B cell (primary cell): ENCODE measurements at regions not wholly inside any gene's neighbourhood (a gene's known extent, or its start where the extent isn't known, plus 50 kb on each side); places are given as distances from the start of the nearest gene placed in this dataset.

ENCODE experiments used
- ATAC-seq: fragments of 200-7000 bp; cut with Tn5 transposase; one replicate; pipeline ENCODE4 v1.10.0; 2021; ENCODE audit warnings: low read depth, mild to moderate bottlenecking, moderate number of reproducible peaks, moderate library complexity
- CTCF ChIA-PET: fragments of 350-600 bp; sonication (Branson Sonifier 250); formaldehyde crosslinking; loops from one replicate; lab custom pipeline; 2021; ENCODE audit warnings: antibody characterized with exemption, inconsistent platforms; lab: Charles Lee
- POLR2A ChIA-PET: fragments of 350-600 bp; sonication (Branson Sonifier 250); formaldehyde crosslinking; loops from one replicate; lab custom pipeline; 2021; ENCODE audit warnings: antibody characterized with exemption; lab: Charles Lee
- DNase-seq: peaks from one replicate; pipeline ENCODE4 v3.0.0; 2013
- H2AFZ ChIP-seq: 2 replicates; pipeline ENCODE4 v1.6.1; 2012; ENCODE audit warnings: mild to moderate bottlenecking, low read depth, low read length; ENCODE audit not compliant: insufficient read depth, poor library complexity, severe bottlenecking
- H3K27ac ChIP-seq, 2 donors: 1 replicate in 1 of 2; 2 replicates in 1 of 2; pipeline ENCODE4 v1.5.1; 2012 to 2013; ENCODE audit warnings: low read length in 2 of 2, mild to moderate bottlenecking in 2 of 2, moderate library complexity in 1 of 2
- H3K27me3 ChIP-seq, 4 experiments: fragments of 200-600 bp in 1 of 4; sonication (generic) in 1 of 4; replicated peaks in 1 of 4; 1 replicate in 2 of 4; 2 replicates in 2 of 4; pipeline versions ENCODE4 v1.6.1 to v1.7.0; 2013 to 2016; ENCODE audit warnings: low read length in 3 of 4, mild to moderate bottlenecking in 2 of 4, mixed read lengths in 1 of 4, moderate library complexity in 1 of 4; ENCODE audit not compliant: insufficient read depth in 4 of 4, control insufficient read depth in 3 of 4; ENCODE audit errors: control extremely low read depth in 1 of 4
- H3K36me3 ChIP-seq, 2 experiments: replicated peaks in 1 of 2; 1 replicate in 1 of 2; 2 replicates in 1 of 2; pipeline versions ENCODE4 v1.6.1 to v1.7.1; 2013; ENCODE audit warnings: low read length in 1 of 2; ENCODE audit not compliant: insufficient read depth in 2 of 2, control insufficient read depth in 1 of 2; ENCODE audit errors: control extremely low read depth in 1 of 2, extremely low read depth in 1 of 2
- H3K4me1 ChIP-seq, 2 donors: fragments of 200-600 bp in 1 of 2; sonication (generic) in 1 of 2; 1 replicate in 1 of 2; 2 replicates in 1 of 2; pipeline versions ENCODE4 v1.5.1 to v1.6.1; 2013 to 2017; ENCODE audit warnings: low read length in 2 of 2; ENCODE audit not compliant: control insufficient read depth in 2 of 2, insufficient read depth in 2 of 2
- H3K4me2 ChIP-seq: replicated peaks from 2 replicates; pipeline ENCODE3; 2012; ENCODE audit warnings: mild to moderate bottlenecking, low read depth, low read length; ENCODE audit not compliant: poor library complexity, severe bottlenecking
- H3K4me3 ChIP-seq, 5 experiments: fragments of 200-600 bp in 1 of 5; sonication (generic) in 1 of 5; 1 replicate in 3 of 5; 2 replicates in 2 of 5; pipeline versions ENCODE4 v1.5.1 to v1.7.0; 2011 to 2016; ENCODE audit warnings: low read length in 4 of 5, mild to moderate bottlenecking in 4 of 5, low read depth in 2 of 5, control low read depth in 1 of 5, moderate library complexity in 1 of 5; ENCODE audit not compliant: insufficient read depth in 1 of 5; ENCODE audit errors: control extremely low read depth in 1 of 5, extremely low read depth in 1 of 5
- H3K79me2 ChIP-seq: fragments of 200-600 bp; sonication (generic); one replicate; pipeline ENCODE4 v1.6.0; 2016; ENCODE audit warnings: low read length; ENCODE audit not compliant: control insufficient read depth, insufficient read depth
- H3K9ac ChIP-seq: fragments of 200-600 bp; sonication (generic); 2 replicates; pipeline ENCODE4 v1.6.1; 2017; ENCODE audit warnings: mild to moderate bottlenecking, low read length, moderate library complexity
- H3K9me3 ChIP-seq, 3 donors: one replicate each; pipeline versions ENCODE4 v1.6.1 to v1.7.1; 2013; ENCODE audit warnings: low read length in 2 of 3; ENCODE audit not compliant: control insufficient read depth in 2 of 3, insufficient read depth in 1 of 3; ENCODE audit errors: control extremely low read depth in 1 of 3
- H4K20me1 ChIP-seq: 2 replicates; pipeline ENCODE4 v1.6.0; 2012; ENCODE audit warnings: mild to moderate bottlenecking, low read length; ENCODE audit not compliant: insufficient read depth, control insufficient read depth, poor library complexity, severe bottlenecking
- H3K27ac Mint-ChIP-seq: one replicate; pipeline ENCODE4 v1.8.0; 2021; ENCODE audit warnings: mixed read lengths
- H3K27me3 Mint-ChIP-seq: one replicate; pipeline ENCODE4 v1.8.0; 2021; ENCODE audit warnings: mixed read lengths
- H3K4me1 Mint-ChIP-seq: one replicate; pipeline ENCODE4 v1.8.0; 2021; ENCODE audit warnings: mixed read lengths
- H3K4me3 Mint-ChIP-seq: one replicate; pipeline ENCODE4 v1.8.0; 2021; ENCODE audit warnings: mixed read lengths
- H3K9me3 Mint-ChIP-seq: one replicate; pipeline ENCODE4 v1.8.0; 2022; ENCODE audit warnings: mixed read lengths; ENCODE audit not compliant: insufficient read depth
- EZH2 ChIP-seq: IDR thresholded peaks from 2 replicates; pipeline ENCODE4 v1.6.1; 2012; ENCODE audit warnings: borderline replicate concordance, low read depth, mild to moderate bottlenecking, moderate library complexity, low read length; ENCODE audit not compliant: insufficient read depth, poor library complexity, severe bottlenecking
- WGBS: methylation state at CpG from one replicate; pipeline ENCODE4 v1.1.5; 2013; ENCODE audit warnings: missing lambda C conversion rate; ENCODE audit not compliant: insufficient coverage; 5-methylcytosine and 5-hydroxymethylcytosine counted together
- intact Hi-C: fragments of 100-400 bp; cut with micrococcal nuclease; formaldehyde crosslinking; loops from one replicate; pipeline ENCODE4 v1.10.0; 2022
- TF ChIP-seq, protein P1 (sequence below): fragments of 200-600 bp; IDR thresholded peaks from one replicate; pipeline ENCODE4 v1.8.0; 2022; ENCODE audit warnings: antibody characterized with exemption, mild to moderate bottlenecking

DNA sequence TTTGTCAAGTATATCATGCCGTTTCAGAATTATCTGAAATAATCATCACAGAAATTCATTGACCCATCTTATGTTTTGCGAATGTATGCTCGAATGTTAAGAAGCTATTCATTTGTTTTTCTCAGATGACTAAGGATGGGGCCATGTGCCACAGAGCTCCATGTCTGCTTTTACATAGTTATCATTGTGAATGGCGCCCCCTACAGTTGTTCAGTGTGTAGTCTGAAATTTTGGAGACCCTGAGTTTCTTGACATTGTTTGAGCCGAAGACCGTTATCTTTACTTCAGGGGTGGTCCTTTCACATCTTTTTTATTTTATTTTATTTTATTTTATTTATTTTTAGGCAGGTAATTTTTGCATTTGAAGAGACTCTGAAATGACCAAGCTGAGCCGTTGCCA lies 972.0 kb upstream of the RBFOX1 start:
- Mint-ChIP-seq H3K9me3 (peaks cover 8% of the 10 kb centered on the region), H3K27ac (no peak overlapping the region), H3K27me3 (no peaks in the 10 kb centered on the region), H3K4me3 (no peak overlapping the region), H3K4me1 (no peaks in the 10 kb centered on the region)
- Histone ChIP-seq H3K27ac (no peak overlapping the region), H3K27me3 (no peaks in the 10 kb centered on the region), H3K4me1 (no peaks in the 10 kb centered on the region), H3K79me2 (no peaks in the 10 kb centered on the region), H3K4me3 (no peak overlapping the region), H3K4me2 (no peak overlapping the region), H3K9me3 (peaks cover 0 to 8% (median 0%) of the 10 kb centered on the region in 3 donors), H2AFZ (no peak overlapping the region), H3K9ac (no peak overlapping the region), H3K36me3 (no peaks in the 10 kb centered on the region), H4K20me1 (no peaks in the 10 kb centered on the region)
- ChIA-PET CTCF (no interaction called here), POLR2A (no interaction called here)
- DNase-seq (no peak), ATAC-seq (no peak)
- WGBS: no CpG with 5 or more reads among the region's 7 CpGs
- intact Hi-C loops: no loop called here
- TF ChIP-seq EZH2: no peak
- TF ChIP-seq, protein P1, sequence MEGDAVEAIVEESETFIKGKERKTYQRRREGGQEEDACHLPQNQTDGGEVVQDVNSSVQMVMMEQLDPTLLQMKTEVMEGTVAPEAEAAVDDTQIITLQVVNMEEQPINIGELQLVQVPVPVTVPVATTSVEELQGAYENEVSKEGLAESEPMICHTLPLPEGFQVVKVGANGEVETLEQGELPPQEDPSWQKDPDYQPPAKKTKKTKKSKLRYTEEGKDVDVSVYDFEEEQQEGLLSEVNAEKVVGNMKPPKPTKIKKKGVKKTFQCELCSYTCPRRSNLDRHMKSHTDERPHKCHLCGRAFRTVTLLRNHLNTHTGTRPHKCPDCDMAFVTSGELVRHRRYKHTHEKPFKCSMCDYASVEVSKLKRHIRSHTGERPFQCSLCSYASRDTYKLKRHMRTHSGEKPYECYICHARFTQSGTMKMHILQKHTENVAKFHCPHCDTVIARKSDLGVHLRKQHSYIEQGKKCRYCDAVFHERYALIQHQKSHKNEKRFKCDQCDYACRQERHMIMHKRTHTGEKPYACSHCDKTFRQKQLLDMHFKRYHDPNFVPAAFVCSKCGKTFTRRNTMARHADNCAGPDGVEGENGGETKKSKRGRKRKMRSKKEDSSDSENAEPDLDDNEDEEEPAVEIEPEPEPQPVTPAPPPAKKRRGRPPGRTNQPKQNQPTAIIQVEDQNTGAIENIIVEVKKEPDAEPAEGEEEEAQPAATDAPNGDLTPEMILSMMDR: no peak

DNA sequence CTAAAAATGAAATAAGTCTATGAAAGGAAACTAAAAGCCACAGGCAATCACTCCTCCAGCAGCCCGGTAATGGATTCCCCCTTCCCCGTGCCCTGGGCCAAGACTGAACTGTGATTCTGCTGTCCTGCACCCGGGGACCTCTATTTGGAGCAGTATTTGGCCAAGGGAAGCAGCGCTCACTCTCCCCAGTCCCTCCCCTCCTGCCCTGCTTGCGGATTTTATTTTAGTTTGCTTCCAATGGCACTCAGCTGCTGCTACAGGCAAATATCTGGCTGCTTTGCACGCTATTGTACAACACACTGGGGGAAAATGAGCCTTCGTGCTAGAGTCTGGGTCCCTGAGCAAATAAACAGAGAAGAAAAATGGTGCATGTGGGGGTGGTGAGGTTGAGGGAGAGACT lies 975.7 kb upstream of the RBFOX1 start:
- CTCF ChIA-PET: no interaction called here

More for the DNA sequence above, 975.7 kb upstream of the RBFOX1 start:
- 50% methylated on average over 7 of the region's 7 CpGs for WGBS
- no peak overlapping the region for H3K4me3 ChIP-seq
- H3K79me2 ChIP-seq: no peaks in the 10 kb centered on the region
- Mint-ChIP-seq H3K27ac (no peak overlapping the region), H3K27me3 (no peaks in the 10 kb centered on the region), H3K4me3 (no peak overlapping the region), H3K4me1 (no peaks in the 10 kb centered on the region), H3K9me3 (peaks cover 8% of the 10 kb centered on the region)
- H3K27ac ChIP-seq: no peak overlapping the region
- POLR2A ChIA-PET: no interaction called here
- H3K4me2 ChIP-seq: no peak overlapping the region
- no peaks in the 10 kb centered on the region for H3K4me1 ChIP-seq
- ATAC-seq (no peak), DNase-seq (no peak)
- TF ChIP-seq, protein P1: no peak
- TF ChIP-seq EZH2: no peak
- intact Hi-C loops: no loop called here
- H4K20me1 ChIP-seq: no peaks in the 10 kb centered on the region
- no peak overlapping the region for H2AFZ ChIP-seq
- H3K9ac ChIP-seq: no peak overlapping the region
- no peaks in the 10 kb centered on the region for H3K36me3 ChIP-seq
- peaks cover 0 to 8% (median 0%) of the 10 kb centered on the region in 3 donors for H3K9me3 ChIP-seq
- H3K27me3 ChIP-seq: no peaks in the 10 kb centered on the region
